OCI-LY7 (cell line): ENCODE measurements at regions not wholly inside any gene's neighbourhood (a gene's known extent, or its start where the extent isn't known, plus 50 kb on each side); places are given as distances from the start of the nearest gene placed in this dataset.

Experiments used
- BruUV-seq: library from RNA; stranded (reverse); fragments of 400-500 nt; replicated peaks from 2 replicates; lab custom pipeline; 2021; lab: Mats Ljungman, UMichigan
- CTCF ChIA-PET: fragments of 300-600 bp; sonication (Branson Sonifier 250); formaldehyde crosslinking; loops from one replicate; lab custom pipeline; 2022; ENCODE audit warnings: antibody characterized with exemption; ENCODE audit not compliant: unreplicated experiment; lab: Charles Lee
- POLR2A ChIA-PET: fragments of 300-600 bp; sonication (Branson Sonifier 250); formaldehyde crosslinking; loops from one replicate; lab custom pipeline; 2022; ENCODE audit warnings: antibody characterized with exemption; lab: Charles Lee
- DNase-seq: peaks from one replicate; pipeline ENCODE4 v3.0.0-alpha.2; 2015; ENCODE audit warnings: low spot score
- H2AFZ ChIP-seq: fragments of 200-600 bp; sonication (generic), shearing (Covaris generic); 2 replicates; pipeline ENCODE4 v1.6.1; 2014; ENCODE audit warnings: mild to moderate bottlenecking, antibody characterized with exemption, low read length, moderate library complexity
- H3K27ac ChIP-seq: fragments of 200-600 bp; sonication (generic); 2 replicates; pipeline ENCODE4 v1.5.1; 2014; ENCODE audit warnings: mixed run types, low read depth, mild to moderate bottlenecking, moderate library complexity, low read length, inconsistent platforms; ENCODE audit not compliant: poor library complexity, severe bottlenecking
- H3K36me3 ChIP-seq: fragments of 200-600 bp; sonication (generic); 2 replicates; pipeline ENCODE4 v1.6.1; 2014; ENCODE audit warnings: mild to moderate bottlenecking, antibody characterized with exemption, low read length, moderate library complexity, mixed read lengths; ENCODE audit not compliant: insufficient read depth
- H3K4me1 ChIP-seq: fragments of 200-600 bp; sonication (generic); 2 replicates; pipeline ENCODE4 v1.5.1; 2014; ENCODE audit warnings: mild to moderate bottlenecking, low read length; ENCODE audit not compliant: insufficient read depth, poor library complexity, severe bottlenecking
- H3K4me2 ChIP-seq: fragments of 200-600 bp; sonication (generic); 2 replicates; pipeline ENCODE4 v1.6.1; 2014; ENCODE audit warnings: mild to moderate bottlenecking, low read length
- H3K4me3 ChIP-seq: fragments of 200-600 bp; sonication (generic); 2 replicates; pipeline ENCODE4 v1.5.1; 2014; ENCODE audit warnings: mild to moderate bottlenecking, low read depth, low read length; ENCODE audit not compliant: poor library complexity, severe bottlenecking
- H3K79me2 ChIP-seq: fragments of 200-600 bp; sonication (generic); 2 replicates; pipeline ENCODE4 v1.6.1; 2016; ENCODE audit warnings: low read depth, mild to moderate bottlenecking, low read length, moderate library complexity, mixed read lengths; ENCODE audit not compliant: insufficient read depth
- H3K9me2 ChIP-seq: fragments of 200-600 bp; sonication (generic); 2 replicates; pipeline ENCODE4 v1.6.1; 2016; ENCODE audit warnings: mild to moderate bottlenecking, low read length, mixed read lengths; ENCODE audit not compliant: insufficient read depth
- H3K9me3 ChIP-seq: fragments of 200-600 bp; sonication (generic); 2 replicates; pipeline ENCODE4 v1.6.1; 2014; ENCODE audit warnings: mild to moderate bottlenecking, mixed run types, low read length, mixed read lengths
- H4K20me1 ChIP-seq: fragments of 200-600 bp; sonication (generic); 2 replicates; pipeline ENCODE4 v1.6.1; 2014; ENCODE audit warnings: mild to moderate bottlenecking, antibody characterized with exemption, low read length, moderate library complexity, mixed read lengths; ENCODE audit not compliant: insufficient read depth
- EZH2phosphoT487 ChIP-seq: fragments of 200-600 bp; sonication (generic); IDR thresholded peaks from 2 replicates; pipeline ENCODE4 v1.6.1; 2018; ENCODE audit warnings: low read depth, borderline replicate concordance, mild to moderate bottlenecking, mixed run types, antibody characterized with exemption, low read length, moderate library complexity, mixed read lengths
- intact Hi-C: fragments of 100-400 bp; cut with micrococcal nuclease; formaldehyde crosslinking; loops from one replicate; pipeline ENCODE4 v1.10.0; 2022; ENCODE audit not compliant: unreplicated experiment
- TF ChIP-seq, protein P1 (sequence below): fragments of 200-600 bp; sonication (generic); conservative IDR thresholded peaks from 2 replicates; pipeline ENCODE4 v1.5.1; 2014; ENCODE audit warnings: mild to moderate bottlenecking, antibody characterized with exemption, low read length, moderate library complexity, mixed read lengths

DNA sequence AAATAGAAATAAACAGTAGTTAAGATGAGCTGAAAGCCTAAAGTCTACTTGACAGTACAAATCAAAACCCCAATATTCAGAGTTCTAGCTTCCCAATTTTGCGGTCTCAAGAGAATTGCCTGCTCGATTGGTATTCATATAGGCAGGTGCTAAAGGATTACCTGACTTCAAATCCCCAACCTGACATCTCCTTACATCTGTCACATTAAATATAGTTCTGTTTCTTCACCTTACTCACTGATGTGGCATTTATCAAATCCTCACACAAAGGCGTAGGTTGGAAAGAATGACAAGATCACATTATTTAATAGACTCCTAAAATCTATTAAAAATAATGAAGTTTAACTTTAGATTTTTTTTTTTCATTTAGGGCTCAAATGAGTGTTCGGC is 72.8 kb upstream of the ANKH start:
- no peaks in the 10 kb centered on the region for H3K4me1 ChIP-seq
- no peak for DNase-seq
- H3K9me3 ChIP-seq: no peaks in the 10 kb centered on the region
- H4K20me1 ChIP-seq: no peaks in the 10 kb centered on the region; the same call in 1 of the 2 replicates
- H2AFZ ChIP-seq: no peak overlapping the region
- CTCF ChIA-PET: no interaction called here
- no peaks in the 10 kb centered on the region; the same call in 1 of the 2 replicates for H3K9me2 ChIP-seq
- BruUV-seq: no TSS peak
- no peaks in the 10 kb centered on the region for H3K36me3 ChIP-seq
- H3K4me2 ChIP-seq: no peak overlapping the region
- no peak for TF ChIP-seq EZH2phosphoT487
- TF ChIP-seq, protein P1, sequence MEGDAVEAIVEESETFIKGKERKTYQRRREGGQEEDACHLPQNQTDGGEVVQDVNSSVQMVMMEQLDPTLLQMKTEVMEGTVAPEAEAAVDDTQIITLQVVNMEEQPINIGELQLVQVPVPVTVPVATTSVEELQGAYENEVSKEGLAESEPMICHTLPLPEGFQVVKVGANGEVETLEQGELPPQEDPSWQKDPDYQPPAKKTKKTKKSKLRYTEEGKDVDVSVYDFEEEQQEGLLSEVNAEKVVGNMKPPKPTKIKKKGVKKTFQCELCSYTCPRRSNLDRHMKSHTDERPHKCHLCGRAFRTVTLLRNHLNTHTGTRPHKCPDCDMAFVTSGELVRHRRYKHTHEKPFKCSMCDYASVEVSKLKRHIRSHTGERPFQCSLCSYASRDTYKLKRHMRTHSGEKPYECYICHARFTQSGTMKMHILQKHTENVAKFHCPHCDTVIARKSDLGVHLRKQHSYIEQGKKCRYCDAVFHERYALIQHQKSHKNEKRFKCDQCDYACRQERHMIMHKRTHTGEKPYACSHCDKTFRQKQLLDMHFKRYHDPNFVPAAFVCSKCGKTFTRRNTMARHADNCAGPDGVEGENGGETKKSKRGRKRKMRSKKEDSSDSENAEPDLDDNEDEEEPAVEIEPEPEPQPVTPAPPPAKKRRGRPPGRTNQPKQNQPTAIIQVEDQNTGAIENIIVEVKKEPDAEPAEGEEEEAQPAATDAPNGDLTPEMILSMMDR: no peak
- POLR2A ChIA-PET: no interaction called here
- no peaks in the 10 kb centered on the region for H3K79me2 ChIP-seq
- no peak overlapping the region for H3K4me3 ChIP-seq
- H3K27ac ChIP-seq: no peak overlapping the region
- intact Hi-C loops: no loop called here

DNA sequence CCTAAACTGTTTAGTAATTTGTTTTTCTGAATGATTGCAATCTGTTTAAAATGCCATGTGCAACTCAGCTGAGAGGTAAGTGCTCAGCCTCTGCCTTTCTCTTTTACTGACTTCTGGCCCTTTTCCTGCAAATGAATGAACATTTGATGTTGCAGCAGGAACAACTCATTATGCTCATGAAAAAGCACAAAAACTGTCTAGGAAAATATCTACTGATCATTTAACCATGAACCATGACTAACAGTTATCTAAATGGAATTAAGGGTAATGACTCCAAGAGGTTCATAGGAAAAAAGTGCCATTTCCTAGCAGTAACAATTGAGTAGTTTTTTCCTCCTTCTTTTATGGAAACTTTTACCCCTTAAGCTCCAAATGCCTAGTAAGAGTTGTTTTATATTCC is 70.6 kb upstream of the ANKH start:
- no peak overlapping the region for H3K27ac ChIP-seq
- no peak overlapping the region for H3K4me2 ChIP-seq
- DNase-seq: no peak
- TF ChIP-seq, protein P1: no peak
- TF ChIP-seq EZH2phosphoT487: no peak
- H3K9me2 ChIP-seq: no peaks in the 10 kb centered on the region; the same call in 1 of the 2 replicates
- intact Hi-C loops: no loop called here
- H3K36me3 ChIP-seq: no peaks in the 10 kb centered on the region
- POLR2A ChIA-PET: interaction anchor here (0.7 kb wide), 1 partner anchor 508 kb away, joined by 3 read pairs; no protein-coding TSS in a partner anchor
- CTCF ChIA-PET: no interaction called here
- no peak overlapping the region for H2AFZ ChIP-seq
- H4K20me1 ChIP-seq: no peaks in the 10 kb centered on the region; the same call in 1 of the 2 replicates
- H3K4me1 ChIP-seq: no peaks in the 10 kb centered on the region
- no peaks in the 10 kb centered on the region for H3K79me2 ChIP-seq
- no TSS peak for BruUV-seq
- H3K4me3 ChIP-seq: no peak overlapping the region
- H3K9me3 ChIP-seq: no peaks in the 10 kb centered on the region

DNA sequence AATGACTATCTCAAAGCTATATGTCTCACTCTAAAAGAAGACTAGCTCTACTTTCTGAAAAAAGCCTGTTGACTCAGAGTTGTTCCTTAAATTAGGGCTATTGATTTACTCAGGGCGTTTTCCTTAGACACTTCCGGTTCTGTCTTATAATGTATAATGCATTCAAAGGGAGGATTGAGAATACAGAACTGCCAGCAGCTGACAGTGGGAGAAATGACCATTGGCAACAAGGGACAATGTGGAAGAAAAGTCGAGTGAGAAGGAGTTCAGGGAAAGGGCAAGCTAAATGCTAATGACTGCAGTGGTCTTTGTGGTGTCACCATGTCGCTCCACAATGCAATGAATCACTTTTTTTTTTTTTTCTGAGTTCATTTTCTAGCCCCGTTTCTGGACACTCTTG is 65.7 kb upstream of the ANKH start:
- no peaks in the 10 kb centered on the region for H3K79me2 ChIP-seq
- intact Hi-C loops: no loop called here
- DNase-seq: no peak
- POLR2A ChIA-PET: interaction anchor here (0.6 kb wide), 1 partner anchor 1057 kb away, joined by 3 read pairs; no protein-coding TSS in a partner anchor
- H3K4me3 ChIP-seq: no peak overlapping the region
- H3K27ac ChIP-seq: no peak overlapping the region
- H3K36me3 ChIP-seq: no peaks in the 10 kb centered on the region
- H3K4me2 ChIP-seq: no peak overlapping the region
- no peaks in the 10 kb centered on the region for H3K9me3 ChIP-seq
- H3K9me2 ChIP-seq: no peaks in the 10 kb centered on the region; the same call in 1 of the 2 replicates
- TF ChIP-seq EZH2phosphoT487: no peak
- TF ChIP-seq, protein P1: no peak
- CTCF ChIA-PET: no interaction called here
- H4K20me1 ChIP-seq: no peaks in the 10 kb centered on the region
- no TSS peak for BruUV-seq
- no peak overlapping the region for H2AFZ ChIP-seq
- no peaks in the 10 kb centered on the region for H3K4me1 ChIP-seq
